Gastrocnemius medialis (tissue), 4 donors: ENCODE measurements at regions not wholly inside any gene's neighbourhood (a gene's known extent, or its start where the extent isn't known, plus 50 kb on each side); places are given as distances from the start of the nearest gene placed in this dataset.

Experiments used
- ATAC-seq, 2 donors: fragments of 150-250 bp; one replicate each; pipeline ENCODE4 v1.9.1; 2016
- DNase-seq, 2 donors: peaks; one replicate each; pipeline ENCODE4 v3.0.0-alpha.2; 2019
- H3K27ac ChIP-seq, 4 donors: fragments of 200-600 bp; sonication (generic); 1 replicate in 1 of 4; 2 replicates in 3 of 4; pipeline ENCODE4 v1.5.1; 2016 to 2018; ENCODE audit warnings: mild to moderate bottlenecking in 2 of 4, moderate library complexity in 1 of 4
- H3K27me3 ChIP-seq, 3 donors: fragments of 200-600 bp; sonication (generic) in 2 of 3; 1 replicate in 1 of 3; 2 replicates in 2 of 3; pipeline versions ENCODE4 v1.5.1 to v1.6.0; 2016 to 2019; ENCODE audit warnings: mild to moderate bottlenecking in 1 of 3, moderate library complexity in 1 of 3
- H3K36me3 ChIP-seq, 2 donors: fragments of 200-600 bp; sonication (generic) in 1 of 2; one replicate each; pipeline ENCODE4 v1.5.1; 2017 to 2018
- H3K4me1 ChIP-seq, 2 donors: fragments of 200-600 bp; sonication (generic) in 1 of 2; one replicate each; pipeline ENCODE4 v1.5.1; 2016 to 2017; ENCODE audit warnings: mild to moderate bottlenecking in 2 of 2
- H3K4me3 ChIP-seq, 4 donors: fragments of 200-600 bp; sonication (generic) in 3 of 4; 1 replicate in 1 of 4; 2 replicates in 3 of 4; pipeline ENCODE4 v1.5.1; 2016 to 2019; ENCODE audit warnings: mild to moderate bottlenecking in 2 of 4
- H3K9me3 ChIP-seq, 3 donors: fragments of 200-600 bp; sonication (generic) in 2 of 3; 1 replicate in 1 of 3; 2 replicates in 2 of 3; pipeline ENCODE4 v1.5.1; 2016 to 2019
- CTCF ChIP-seq, 5 experiments: fragments of 450-650 bp in 3 of 5; fragments of 200-600 bp in 2 of 5; sonication (generic) in 2 of 5; IDR thresholded peaks in 4 of 5; conservative IDR thresholded peaks in 1 of 5; 1 replicate in 4 of 5; 2 replicates in 1 of 5; pipeline ENCODE4 v1.5.1; 2016 to 2019; ENCODE audit warnings: antibody characterized with exemption in 5 of 5, mild to moderate bottlenecking in 3 of 5, moderate library complexity in 3 of 5
- POLR2A ChIP-seq, 2 donors: fragments of 450-650 bp; IDR thresholded peaks; one replicate each; pipeline ENCODE4 v1.6.1; 2017; ENCODE audit warnings: antibody characterized with exemption in 2 of 2, mild to moderate bottlenecking in 2 of 2, moderate library complexity in 2 of 2
- in situ Hi-C, 4 donors: fragments of 200-750 bp; cut with MboI; loops; one replicate each; pipeline versions ENCODE4 v1.15.0 to v1.8.0; 2017; ENCODE audit warnings: low sequenced_read_pairs in 4 of 4
- intact Hi-C: fragments of 100-400 bp; cut with DNase I; formaldehyde crosslinking; loops from one replicate; pipeline ENCODE4 v1.15.1; 2023; ENCODE audit warnings: low total_unique reads

GRCh38 chr3:23084367-23084766 lies 118.8 kb upstream of the UBE2E2 start:
- TF ChIP-seq POLR2A (IDR thresholded peaks at IDR 0.05) (no peak), CTCF (IDR thresholded peaks at IDR 0.05 in 4 of 5, conservative IDR thresholded peaks at IDR 0.05 in 1 of 5) (no peak)
- Histone ChIP-seq H3K4me3 (no peak overlapping the region), H3K9me3 (no peaks in the 10 kb centered on the region), H3K4me1 (peaks cover 0 to 11% of the 10 kb centered on the region in 2 donors), H3K27me3 (no peaks in the 10 kb centered on the region), H3K36me3 (no peaks in the 10 kb centered on the region), H3K27ac (no peak overlapping the region)
- DNase-seq (no peak), ATAC-seq (no peak)
- intact Hi-C loops = no loop called here
- in situ Hi-C loops = no loop called here

GRCh38 chr3:23085261-23085660 lies 117.9 kb upstream of the UBE2E2 start:
- TF ChIP-seq CTCF (IDR thresholded peaks at IDR 0.05 in 4 of 5, conservative IDR thresholded peaks at IDR 0.05 in 1 of 5) (no peak), POLR2A (IDR thresholded peaks at IDR 0.05) (no peak)

GRCh38 chr3:23086331-23086730 lies 116.8 kb upstream of the UBE2E2 start:
- ATAC-seq (no peak), DNase-seq (no peak)
- Histone ChIP-seq H3K4me1 (no peaks in the 10 kb centered on the region), H3K36me3 (no peaks in the 10 kb centered on the region), H3K9me3 (no peaks in the 10 kb centered on the region), H3K4me3 (no peak overlapping the region), H3K27me3 (no peaks in the 10 kb centered on the region), H3K27ac (no peak overlapping the region)
- intact Hi-C loops = no loop called here
- TF ChIP-seq CTCF (IDR thresholded peaks at IDR 0.05 in 4 of 5, conservative IDR thresholded peaks at IDR 0.05 in 1 of 5) = no peak
- TF ChIP-seq POLR2A (IDR thresholded peaks at IDR 0.05) = no peak
- in situ Hi-C loops = no loop called here

More at GRCh38 chr3:23085261-23085660, 117.9 kb upstream of the UBE2E2 start:
- peaks cover 0 to 2% of the 10 kb centered on the region in 2 donors for H3K4me1 ChIP-seq
- ATAC-seq (no peak), DNase-seq (no peak)
- no peak overlapping the region for H3K27ac ChIP-seq
- no peaks in the 10 kb centered on the region for H3K9me3 ChIP-seq
- H3K36me3 ChIP-seq = no peaks in the 10 kb centered on the region
- in situ Hi-C loops (no loop called here), intact Hi-C loops (no loop called here)
- H3K4me3 ChIP-seq = no peak overlapping the region
- no peaks in the 10 kb centered on the region for H3K27me3 ChIP-seq

GRCh38 chr3:23086831-23087230 lies 116.3 kb upstream of the UBE2E2 start:
- intact Hi-C loops (no loop called here), in situ Hi-C loops (no loop called here)
- H3K27ac ChIP-seq = no peak overlapping the region
- no peaks in the 10 kb centered on the region for H3K9me3 ChIP-seq
- no peaks in the 10 kb centered on the region for H3K36me3 ChIP-seq
- TF ChIP-seq POLR2A (IDR thresholded peaks at IDR 0.05) = no peak
- no peak for TF ChIP-seq CTCF (IDR thresholded peaks at IDR 0.05 in 4 of 5, conservative IDR thresholded peaks at IDR 0.05 in 1 of 5)
- H3K27me3 ChIP-seq = no peaks in the 10 kb centered on the region
- DNase-seq (no peak), ATAC-seq (no peak)
- no peaks in the 10 kb centered on the region for H3K4me1 ChIP-seq
- H3K4me3 ChIP-seq = no peak overlapping the region

- H3K9me3 ChIP-seq = no peaks in the 10 kb centered on the region
- no peak overlapping the region for H3K27ac ChIP-seq
- no peaks in the 10 kb centered on the region for H3K27me3 ChIP-seq
- peaks cover 0 to 6% of the 10 kb centered on the region in 2 donors for H3K4me1 ChIP-seq
- DNase-seq (no peak), ATAC-seq (no peak)
- H3K4me3 ChIP-seq = no peak overlapping the region
- H3K36me3 ChIP-seq = no peaks in the 10 kb centered on the region
- TF ChIP-seq POLR2A (IDR thresholded peaks at IDR 0.05) (no peak), CTCF (IDR thresholded peaks at IDR 0.05 in 4 of 5, conservative IDR thresholded peaks at IDR 0.05 in 1 of 5) (no peak)
- intact Hi-C loops = no loop called here
- in situ Hi-C loops = no loop called here
Measured at GRCh38 chr3:23094412-23094811, 108.7 kb upstream of the UBE2E2 start.
